ENCODE measurements at regions not wholly inside any gene's neighbourhood (a gene's known extent, or its start where the extent isn't known, plus 50 kb on each side); places are given as distances from the start of the nearest gene placed in this dataset.

DNA sequence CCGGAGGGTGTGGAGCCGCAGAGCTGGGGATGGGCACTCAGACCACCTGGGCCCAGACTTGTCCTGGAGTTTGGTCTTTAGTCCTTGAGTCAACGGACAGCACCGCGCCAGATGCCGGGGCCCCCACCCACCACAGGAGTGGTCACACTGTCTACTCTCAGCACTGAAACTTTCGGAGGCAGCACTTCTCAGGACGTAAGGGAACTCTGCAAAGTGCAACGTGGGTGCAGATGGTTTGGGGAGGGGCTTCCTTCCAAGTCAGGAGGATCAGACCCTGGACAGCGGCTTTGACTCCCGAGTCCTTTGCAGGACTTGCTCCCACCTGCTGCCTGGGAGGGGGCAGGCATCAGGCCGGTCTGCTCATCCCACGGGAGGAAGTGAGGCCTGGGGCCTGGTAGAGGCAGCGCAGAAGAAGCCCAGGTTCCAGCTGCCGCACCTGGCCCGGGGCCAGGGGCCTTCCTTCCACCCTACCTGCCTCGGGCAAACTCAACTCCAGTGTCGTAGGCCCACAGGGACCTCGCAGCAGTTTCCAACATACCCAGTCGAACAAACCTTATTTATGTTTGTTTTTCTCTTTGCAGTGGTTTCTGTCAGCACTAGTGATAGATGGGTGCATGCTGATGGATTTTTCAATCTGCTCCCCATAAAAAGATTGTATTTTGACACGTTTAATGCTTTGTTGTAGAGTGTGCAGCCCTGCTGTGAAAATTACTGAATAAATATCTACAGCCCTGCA lies 149.8 kb upstream of the PPP1R26 start:
- H3K4me3 ChIP-seq, result no peak overlapping the region
- DNase-seq (ENCODE audit: low spot score), result peak; percentile 53
- TF ChIP-seq, protein P1, sequence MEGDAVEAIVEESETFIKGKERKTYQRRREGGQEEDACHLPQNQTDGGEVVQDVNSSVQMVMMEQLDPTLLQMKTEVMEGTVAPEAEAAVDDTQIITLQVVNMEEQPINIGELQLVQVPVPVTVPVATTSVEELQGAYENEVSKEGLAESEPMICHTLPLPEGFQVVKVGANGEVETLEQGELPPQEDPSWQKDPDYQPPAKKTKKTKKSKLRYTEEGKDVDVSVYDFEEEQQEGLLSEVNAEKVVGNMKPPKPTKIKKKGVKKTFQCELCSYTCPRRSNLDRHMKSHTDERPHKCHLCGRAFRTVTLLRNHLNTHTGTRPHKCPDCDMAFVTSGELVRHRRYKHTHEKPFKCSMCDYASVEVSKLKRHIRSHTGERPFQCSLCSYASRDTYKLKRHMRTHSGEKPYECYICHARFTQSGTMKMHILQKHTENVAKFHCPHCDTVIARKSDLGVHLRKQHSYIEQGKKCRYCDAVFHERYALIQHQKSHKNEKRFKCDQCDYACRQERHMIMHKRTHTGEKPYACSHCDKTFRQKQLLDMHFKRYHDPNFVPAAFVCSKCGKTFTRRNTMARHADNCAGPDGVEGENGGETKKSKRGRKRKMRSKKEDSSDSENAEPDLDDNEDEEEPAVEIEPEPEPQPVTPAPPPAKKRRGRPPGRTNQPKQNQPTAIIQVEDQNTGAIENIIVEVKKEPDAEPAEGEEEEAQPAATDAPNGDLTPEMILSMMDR (IDR thresholded peaks at IDR 0.05), result no peak
- H3K27ac ChIP-seq, result no peak overlapping the region

DNA sequence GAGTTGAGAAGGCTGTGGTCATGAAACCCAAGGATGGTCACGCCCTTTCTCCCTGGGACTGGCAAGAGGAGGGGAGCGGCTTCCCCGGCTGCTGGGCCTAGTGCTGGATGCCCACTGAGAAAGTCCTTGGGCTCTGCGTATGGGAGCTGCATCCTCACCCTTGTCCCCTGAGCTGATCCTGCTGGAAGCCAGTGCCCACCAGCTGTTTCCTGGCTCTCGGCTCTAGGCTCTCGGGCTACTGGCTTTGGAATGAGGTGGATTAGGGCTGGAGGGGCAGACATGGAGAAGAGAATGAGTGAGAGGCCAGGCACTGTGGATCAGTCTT lies 149.3 kb upstream of the PPP1R26 start:
- no peak overlapping the region for H3K27ac ChIP-seq
- TF ChIP-seq, protein P1 (IDR thresholded peaks at IDR 0.05), result no peak
- no peak overlapping the region for H3K4me3 ChIP-seq
- DNase-seq (ENCODE audit: low spot score), result no peak

DNA sequence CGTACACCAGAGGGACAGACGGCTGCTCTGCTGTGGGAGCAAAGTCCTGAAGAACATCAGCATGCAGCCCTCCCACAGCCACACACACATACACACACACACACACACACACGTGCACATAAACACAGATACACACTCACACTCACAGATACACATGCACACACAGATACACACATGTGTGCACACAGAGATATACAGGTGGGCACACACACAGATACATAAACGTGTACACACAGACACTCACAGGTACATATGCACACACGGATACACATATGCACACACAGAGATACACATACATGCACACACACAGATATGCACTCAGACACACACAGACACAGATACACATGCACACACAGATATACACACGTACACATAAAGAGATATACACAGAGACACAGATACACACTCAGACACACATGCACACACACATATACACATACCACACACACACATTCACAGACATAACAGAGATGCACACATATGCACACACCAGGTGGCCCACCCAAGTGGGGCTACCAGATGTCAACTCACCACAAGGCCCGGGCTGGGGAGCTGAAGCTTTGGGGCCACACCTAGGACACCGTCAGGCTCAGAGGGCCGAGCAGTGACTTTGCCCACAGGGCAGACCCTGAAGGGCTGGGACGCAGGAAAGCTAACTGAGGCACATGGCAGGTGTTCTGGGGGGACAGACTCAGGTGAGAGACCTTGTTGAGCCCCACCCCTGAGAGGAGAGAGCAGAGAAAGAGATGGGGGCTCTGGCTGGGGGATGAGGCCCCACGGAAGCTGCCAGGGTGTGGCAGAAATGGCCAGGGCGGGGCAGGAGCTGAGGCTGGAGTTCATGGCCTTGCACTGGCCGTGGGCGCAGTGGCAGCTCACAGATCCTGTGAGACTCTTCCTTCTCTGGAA lies 148.6 kb upstream of the PPP1R26 start:
- TF ChIP-seq, protein P1 (IDR thresholded peaks at IDR 0.05), result no peak
- DNase-seq (ENCODE audit: low spot score), result no peak
- no peak overlapping the region for H3K27ac ChIP-seq
- no peak overlapping the region for H3K4me3 ChIP-seq

DNA sequence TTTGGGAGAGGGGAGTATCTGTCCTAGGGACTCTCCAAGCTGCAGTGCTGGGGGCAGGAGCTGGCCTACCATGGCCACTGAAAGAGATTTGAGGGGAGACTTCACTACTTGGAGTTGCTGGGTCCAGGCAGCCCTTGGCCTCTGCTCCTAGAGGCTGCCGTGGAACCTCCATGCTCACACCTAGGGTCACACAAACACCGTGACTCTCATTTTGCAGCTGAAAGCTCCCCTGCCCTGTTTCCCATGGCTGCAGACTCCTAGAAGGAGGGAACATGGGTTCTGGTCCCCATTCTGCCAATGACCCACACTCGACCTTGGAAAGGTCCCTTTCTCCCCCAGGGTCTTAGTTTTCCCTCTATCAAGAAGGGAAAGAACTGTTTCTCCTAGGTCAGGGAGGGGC lies 147.1 kb upstream of the PPP1R26 start:
- TF ChIP-seq, protein P1 (IDR thresholded peaks at IDR 0.05), result no peak
- no peak overlapping the region for H3K4me3 ChIP-seq
- no peak overlapping the region for H3K27ac ChIP-seq
- DNase-seq (ENCODE audit: low spot score), result no peak

DNA sequence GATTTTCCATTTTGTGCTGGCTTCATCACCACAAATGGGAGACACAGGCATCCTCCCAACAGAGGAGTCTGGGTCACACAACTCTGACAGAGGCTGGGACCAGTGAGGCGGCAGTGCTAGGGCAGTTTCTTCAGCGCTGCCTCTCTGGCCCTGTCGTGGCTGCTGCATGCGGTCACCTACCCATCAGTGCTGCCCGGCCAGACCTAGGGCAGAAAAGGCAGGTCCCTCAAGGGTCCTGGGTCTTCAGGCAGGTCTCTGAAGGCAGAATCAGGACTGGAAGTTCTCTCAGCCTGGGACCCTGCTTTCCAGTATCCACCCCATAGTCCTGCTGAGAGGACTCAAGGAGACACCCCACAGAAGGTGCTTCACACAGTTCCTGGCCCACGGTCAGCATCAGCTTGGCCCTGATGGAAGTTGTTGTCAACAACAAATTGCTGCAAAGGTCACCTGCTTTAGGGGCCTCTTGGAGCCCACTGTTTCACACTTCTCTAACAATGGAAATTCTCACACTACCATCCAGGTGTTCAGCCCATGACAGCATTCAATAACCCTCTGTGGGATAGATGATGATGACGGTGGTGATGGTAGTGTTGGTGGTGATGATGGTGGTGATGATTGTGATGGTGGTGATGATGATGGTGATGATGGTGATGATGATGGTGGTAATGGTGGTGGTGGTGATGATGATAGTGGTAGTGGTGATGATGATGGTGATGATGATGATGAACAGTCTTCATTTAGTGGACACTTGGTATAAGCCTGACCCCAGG lies 146.4 kb upstream of the PPP1R26 start:
- TF ChIP-seq, protein P1 (IDR thresholded peaks at IDR 0.05), result no peak
- peak; percentile 49 for DNase-seq (ENCODE audit: low spot score)
- Histone ChIP-seq H3K4me3 (no peak overlapping the region), H3K27ac (no peak overlapping the region)

DNA sequence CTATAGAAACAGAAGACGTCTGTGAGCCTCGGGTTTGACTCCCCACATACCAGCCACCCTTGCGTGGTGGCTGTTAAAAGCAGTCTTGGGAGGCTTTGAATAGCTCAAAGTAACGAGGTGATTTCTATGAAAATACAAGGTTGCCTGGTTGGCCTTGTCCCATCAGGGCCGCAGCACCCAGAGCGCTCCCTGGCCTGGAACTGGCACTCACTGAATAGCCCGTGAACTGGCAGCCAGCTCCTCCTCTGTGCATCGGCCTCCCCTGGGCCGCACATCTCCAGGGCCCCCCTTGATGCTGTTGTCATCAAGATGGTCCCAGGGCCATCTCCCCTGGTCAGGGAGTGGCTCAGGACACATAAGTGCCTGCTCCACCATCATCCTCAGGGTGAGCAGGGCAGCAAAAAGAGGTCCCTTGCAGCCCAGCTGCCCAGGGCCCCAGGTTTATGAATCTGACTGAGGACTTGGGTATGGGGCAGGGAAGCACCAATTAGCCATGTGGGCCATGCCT lies 144.6 kb upstream of the PPP1R26 start:
- TF ChIP-seq, protein P1 (IDR thresholded peaks at IDR 0.05), result no peak
- DNase-seq (ENCODE audit: low spot score), result peak; percentile 57
- Histone ChIP-seq H3K27ac (no peak overlapping the region), H3K4me3 (no peak overlapping the region)

Data from coronary artery (tissue), 2 donors.